ENCODE measurements at regions not wholly inside any gene's neighbourhood (a gene's known extent, or its start where the extent isn't known, plus 50 kb on each side); places are given as distances from the start of the nearest gene placed in this dataset.

DNA sequence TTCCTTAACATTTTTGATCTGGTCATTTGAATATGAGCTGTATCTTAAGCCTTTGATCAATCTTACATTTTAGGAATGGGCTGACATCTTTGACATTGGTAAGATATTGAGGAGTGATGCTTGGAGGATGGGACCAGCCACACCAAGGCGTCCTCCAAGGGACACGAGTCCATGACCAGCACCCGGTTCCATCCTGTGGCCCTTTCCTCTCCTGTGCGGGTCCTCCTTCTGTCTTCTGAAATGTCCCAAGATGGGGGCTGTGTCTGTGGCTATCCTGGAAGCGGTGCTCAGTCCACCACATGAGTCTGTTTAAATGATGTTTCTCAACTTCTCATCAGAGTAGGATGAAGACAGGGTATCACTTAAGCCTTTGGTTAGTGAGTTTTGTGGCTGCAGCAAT, 67.3 kb upstream of the SHH start:
- TF ChIP-seq ZNF274 (IDR thresholded peaks at IDR 0.05; ENCODE audit: low read depth, low read length), result no peak
- no peak for TF ChIP-seq YY1 (IDR thresholded peaks at IDR 0.05; ENCODE audit: insufficient read depth, insufficient read length)
